IMR-90 (cell line): ENCODE measurements at regions not wholly inside any gene's neighbourhood (a gene's known extent, or its start where the extent isn't known, plus 50 kb on each side); places are given as distances from the start of the nearest gene placed in this dataset.

ENCODE experiments used
- ATAC-seq: fragments of 200-7000 bp; cut with Tn5 transposase; 2 replicates; pipeline ENCODE4 v1.9.1; 2020; ENCODE audit warnings: low read depth, mild to moderate bottlenecking, moderate library complexity
- BruUV-seq: library from RNA; stranded (reverse); fragments of 400-500 nt; replicated peaks from 2 replicates; lab custom pipeline; 2021; lab: Mats Ljungman, UMichigan
- CTCF ChIA-PET: fragments of 300-600 bp; formaldehyde crosslinking; extraction: SDS; loops from one replicate; lab custom pipeline; 2021; ENCODE audit warnings: antibody characterized with exemption; lab: Yijun Ruan, JAX
- POLR2A ChIA-PET: fragments of 300-600 bp; sonication (Branson Sonifier 250); formaldehyde crosslinking; loops from one replicate; lab custom pipeline; 2022; ENCODE audit warnings: antibody characterized with exemption; ENCODE audit not compliant: unreplicated experiment; lab: Charles Lee
- DNase-seq: peaks from one replicate; pipeline ENCODE4 v3.0.0; 2013
- H2AFZ ChIP-seq: replicated peaks from 2 replicates; pipeline ENCODE3; 2013; ENCODE audit warnings: low read length, mild to moderate bottlenecking; ENCODE audit not compliant: poor library complexity
- H2AK5ac ChIP-seq: 2 replicates; pipeline ENCODE4 v1.6.1; 2013; ENCODE audit warnings: low read depth, low read length, inconsistent platforms
- H2AK9ac ChIP-seq: replicated peaks from 2 replicates; pipeline ENCODE3; 2013; ENCODE audit warnings: mild to moderate bottlenecking, low read depth, low read length, moderate library complexity; ENCODE audit not compliant: poor library complexity
- H2BK120ac ChIP-seq: 2 replicates; pipeline ENCODE4 v1.6.1; 2013; ENCODE audit warnings: low read depth, low read length, inconsistent platforms
- H2BK15ac ChIP-seq: 3 replicates; pipeline ENCODE4 v1.6.1; 2013; ENCODE audit warnings: low read depth, low read length, inconsistent platforms
- H2BK20ac ChIP-seq: 2 replicates; pipeline ENCODE4 v1.6.1; 2013; ENCODE audit warnings: low read depth, mild to moderate bottlenecking, inconsistent platforms, low read length, moderate library complexity
- H2BK5ac ChIP-seq: 2 replicates; pipeline ENCODE4 v1.6.1; 2013; ENCODE audit warnings: mild to moderate bottlenecking, low read depth, low read length, inconsistent platforms; ENCODE audit not compliant: poor library complexity, severe bottlenecking
- H3K14ac ChIP-seq: replicated peaks from 2 replicates; pipeline ENCODE4 v1.6.1; 2013; ENCODE audit warnings: low read depth, low read length, inconsistent platforms
- H3K18ac ChIP-seq: 2 replicates; pipeline ENCODE4 v1.6.1; 2013; ENCODE audit warnings: low read depth, low read length, control low read depth
- H3K23ac ChIP-seq: 2 replicates; pipeline ENCODE4 v1.6.1; 2013; ENCODE audit warnings: low read depth, low read length, inconsistent platforms
- H3K27ac ChIP-seq: 2 replicates; pipeline ENCODE4 v1.5.1; 2013; ENCODE audit warnings: mild to moderate bottlenecking, control low read depth, low read length; ENCODE audit not compliant: insufficient read depth
- H3K27me3 ChIP-seq: 2 replicates; pipeline ENCODE4 v1.6.1; 2013; ENCODE audit warnings: low read length; ENCODE audit not compliant: control insufficient read depth, insufficient read depth
- H3K36me3 ChIP-seq: 2 replicates; pipeline ENCODE4 v1.6.1; 2013; ENCODE audit warnings: low read length, mixed read lengths; ENCODE audit not compliant: control insufficient read depth, insufficient read depth
- H3K4ac ChIP-seq: 2 replicates; pipeline ENCODE4 v1.6.1; 2013; ENCODE audit warnings: low read depth, low read length, inconsistent platforms
- H3K4me1 ChIP-seq: 2 replicates; pipeline ENCODE4 v1.6.1; 2013; ENCODE audit warnings: low read length, mixed read lengths; ENCODE audit not compliant: control insufficient read depth, insufficient read depth
- H3K4me2 ChIP-seq: 2 replicates; pipeline ENCODE4 v1.6.1; 2013; ENCODE audit warnings: low read depth, mild to moderate bottlenecking, control low read depth, low read length, moderate library complexity
- H3K4me3 ChIP-seq: 2 replicates; pipeline ENCODE4 v1.5.1; 2013; ENCODE audit warnings: low read depth, mild to moderate bottlenecking, control low read depth, low read length, moderate library complexity; ENCODE audit not compliant: insufficient read depth
- H3K56ac ChIP-seq: 2 replicates; pipeline ENCODE4 v1.6.1; 2013; ENCODE audit warnings: low read length, inconsistent platforms; ENCODE audit not compliant: insufficient read depth; ENCODE audit errors: extremely low read depth
- H3K79me1 ChIP-seq, 2 experiments: 2 replicates each; pipeline ENCODE4 v1.6.1; 2013; ENCODE audit warnings: low read length in 2 of 2, inconsistent platforms in 1 of 2, low read depth in 1 of 2
- H3K9ac ChIP-seq: 2 replicates; pipeline ENCODE4 v1.6.1; 2013; ENCODE audit warnings: low read depth, low read length, control low read depth
- H3K9me1 ChIP-seq: 2 replicates; pipeline ENCODE4 v1.6.1; 2013; ENCODE audit warnings: low read length, inconsistent platforms; ENCODE audit not compliant: insufficient read depth
- H3K9me3 ChIP-seq: 2 replicates; pipeline ENCODE4 v1.6.1; 2013; ENCODE audit warnings: low read length; ENCODE audit not compliant: control insufficient read depth, insufficient read depth
- H4K20me1 ChIP-seq: 2 replicates; pipeline ENCODE4 v1.6.1; 2013; ENCODE audit warnings: low read length, inconsistent platforms; ENCODE audit not compliant: insufficient read depth
- H4K5ac ChIP-seq: 2 replicates; pipeline ENCODE4 v1.6.1; 2013; ENCODE audit warnings: mild to moderate bottlenecking, low read depth, low read length, control low read depth
- H4K8ac ChIP-seq, 2 experiments: 2 replicates each; pipeline ENCODE4 v1.6.1; 2013; ENCODE audit warnings: low read depth in 2 of 2, low read length in 2 of 2, control low read depth in 1 of 2, inconsistent platforms in 1 of 2
- H4K91ac ChIP-seq: 2 replicates; pipeline ENCODE4 v1.6.1; 2013; ENCODE audit warnings: low read depth, low read length, inconsistent platforms; ENCODE audit not compliant: insufficient read depth
- BHLHE40 ChIP-seq: fragments of 150-350 bp; IDR thresholded peaks from 2 replicates; pipeline ENCODE4 v1.6.1; 2016; ENCODE audit warnings: mild to moderate bottlenecking, low read depth, low read length
- CEBPB ChIP-seq: IDR thresholded peaks from 2 replicates; pipeline ENCODE4 v1.6.1; 2012; ENCODE audit warnings: low read depth, low read length, improper control_type of control experiment
- CHD1 ChIP-seq: IDR thresholded peaks from 2 replicates; pipeline ENCODE4 v1.6.1; 2012; ENCODE audit warnings: low read depth, low read length, improper control_type of control experiment
- CTCF ChIP-seq: conservative IDR thresholded peaks from 2 replicates; pipeline ENCODE4 v1.5.1; 2012; ENCODE audit warnings: mild to moderate bottlenecking, low read depth, low read length, improper control_type of control experiment
- ELK1 ChIP-seq: fragments of 150-350 bp; IDR thresholded peaks from 2 replicates; pipeline ENCODE4 v1.6.1; 2016; ENCODE audit warnings: low read depth, mild to moderate bottlenecking, low read length, moderate library complexity, borderline replicate concordance
- FOS ChIP-seq: fragments of 150-350 bp; IDR thresholded peaks from 2 replicates; pipeline ENCODE4 v1.6.1; 2016; ENCODE audit warnings: low read depth, low read length
- MAFK ChIP-seq: IDR thresholded peaks from 2 replicates; pipeline ENCODE4 v1.6.1; 2012; ENCODE audit warnings: low read depth, low read length, improper control_type of control experiment
- MAZ ChIP-seq: IDR thresholded peaks from 2 replicates; pipeline ENCODE4 v1.6.1; 2012; ENCODE audit warnings: low read depth, mild to moderate bottlenecking, low read length, improper control_type of control experiment, moderate library complexity, borderline replicate concordance
- MXI1 ChIP-seq: IDR thresholded peaks from 2 replicates; pipeline ENCODE4 v1.6.1; 2012; ENCODE audit warnings: low read depth, mild to moderate bottlenecking, low read length, moderate library complexity, borderline replicate concordance
- NFE2L2 ChIP-seq: fragments of 150-350 bp; IDR thresholded peaks from 2 replicates; pipeline ENCODE4 v1.6.1; 2016; ENCODE audit warnings: low read depth, mild to moderate bottlenecking, low read length
- POLR2A ChIP-seq: IDR thresholded peaks from 2 replicates; pipeline ENCODE4 v1.6.1; 2012; ENCODE audit warnings: mild to moderate bottlenecking, low read depth, low read length
- RAD21 ChIP-seq: IDR thresholded peaks from 2 replicates; pipeline ENCODE4 v1.6.1; 2012; ENCODE audit warnings: low read length, improper control_type of control experiment
- RCOR1 ChIP-seq: IDR thresholded peaks from 2 replicates; pipeline ENCODE4 v1.6.1; 2012; ENCODE audit warnings: mild to moderate bottlenecking, low read length, improper control_type of control experiment; ENCODE audit not compliant: insufficient replicate concordance
- RFX5 ChIP-seq: IDR thresholded peaks from 2 replicates; pipeline ENCODE4 v1.8.0; 2012; ENCODE audit warnings: low read depth, mild to moderate bottlenecking, low read length, moderate library complexity
- SMC3 ChIP-seq: fragments of 150-350 bp; IDR thresholded peaks from 2 replicates; pipeline ENCODE4 v1.6.1; 2016; ENCODE audit warnings: low read depth, mild to moderate bottlenecking, antibody characterized with exemption, low read length, moderate library complexity
- USF2 ChIP-seq: fragments of 150-350 bp; IDR thresholded peaks from 2 replicates; pipeline ENCODE4 v1.6.1; 2017; ENCODE audit warnings: mild to moderate bottlenecking, antibody characterized with exemption, low read length, low read depth
- WGBS, 2 experiments: methylation state at CpG; one replicate each; pipeline versions ENCODE4 v1.1.5 to v1.1.7; 2013; ENCODE audit warnings: missing lambda C conversion rate in 2 of 2; ENCODE audit not compliant: insufficient read length in 1 of 2; ENCODE audit errors: extremely low coverage in 2 of 2; 5-methylcytosine and 5-hydroxymethylcytosine counted together
- dilution Hi-C: fragments of 300-500 bp; cut with HindIII; formaldehyde crosslinking; loops from one replicate; pipeline ENCODE4 v1.14.3; 2018; ENCODE audit warnings: low sequenced_read_pairs; ENCODE audit not compliant: unreplicated experiment
- in situ Hi-C: fragments of 300-500 bp; cut with MboI; formaldehyde crosslinking; loops from 3 replicates; pipeline ENCODE4 v1.14.3; 2019; ENCODE audit warnings: low sequenced_read_pairs, inconsistent platforms, mixed read lengths
- intact Hi-C: fragments of 100-400 bp; cut with micrococcal nuclease; formaldehyde crosslinking; loops from 2 replicates; pipeline ENCODE4 v1.10.0; 2022

GRCh38 chr12:68070957-68071356 lies 81.7 kb downstream of the IFNG-AS1 start:
- ChIA-PET CTCF (interaction anchor here (1.2 kb wide), 1 partner anchor 11 kb away, joined by 3 read pairs; no protein-coding TSS in a partner anchor), POLR2A (no interaction called here)
- Histone ChIP-seq H3K18ac (no peak overlapping the region), H3K56ac (no peak overlapping the region), H4K20me1 (no peaks in the 10 kb centered on the region), H4K8ac (no peak overlapping the region), H3K36me3 (no peaks in the 10 kb centered on the region), H3K23ac (no peak overlapping the region), H3K9me1 (no peaks in the 10 kb centered on the region), H4K5ac (no peak overlapping the region), H3K14ac (no peak overlapping the region), H2AK9ac (no peak overlapping the region), H3K4ac (no peak overlapping the region), H2BK15ac (no peak overlapping the region), H3K27ac (no peak overlapping the region), H3K9ac (no peak overlapping the region), H3K9me3 (no peaks in the 10 kb centered on the region), H3K4me3 (no peak overlapping the region), H2AK5ac (no peak overlapping the region), H3K4me2 (no peak overlapping the region), H3K79me1 (no peaks in the 10 kb centered on the region), H2BK20ac (no peak overlapping the region), H4K91ac (no peak overlapping the region), H2BK120ac (no peak overlapping the region), H3K4me1 (no peaks in the 10 kb centered on the region), H2BK5ac (no peak overlapping the region), H3K27me3 (no peaks in the 10 kb centered on the region; the same call in 1 of the 2 replicates), H2AFZ (no peak overlapping the region)
- TF ChIP-seq RFX5 (no peak), RCOR1 (no peak), MAZ (no peak), FOS (no peak), CTCF (no peak), BHLHE40 (no peak), USF2 (no peak), RAD21 (no peak), SMC3 (no peak), CEBPB (no peak), MXI1 (no peak), CHD1 (no peak), ELK1 (no peak), NFE2L2 (no peak), MAFK (no peak), POLR2A (no peak)
- in situ Hi-C loops = no loop called here
- WGBS, 2 experiments = no CpG with 5 or more reads among the region's 2 CpGs
- ATAC-seq (no peak), DNase-seq (no peak)
- BruUV-seq = no TSS peak
- dilution Hi-C loops = no loop called here
- intact Hi-C loops = no loop called here
